CD4-positive, alpha-beta T cell (primary cell): ENCODE measurements at regions not wholly inside any gene's neighbourhood (a gene's known extent, or its start where the extent isn't known, plus 50 kb on each side); places are given as distances from the start of the nearest gene placed in this dataset.

Source experiments
- ATAC-seq: fragments of 200-7000 bp; cut with Tn5 transposase; one replicate; pipeline ENCODE4 v1.10.0; 2022; ENCODE audit warnings: mild to moderate bottlenecking; ENCODE audit not compliant: poor library complexity
- CTCF ChIA-PET: fragments of 350-600 bp; sonication (Branson Sonifier 250); formaldehyde crosslinking; loops from one replicate; lab custom pipeline; 2021; ENCODE audit warnings: antibody characterized with exemption, inconsistent platforms; lab: Charles Lee
- POLR2A ChIA-PET: fragments of 350-600 bp; sonication (Branson Sonifier 250); formaldehyde crosslinking; loops from one replicate; lab custom pipeline; 2021; ENCODE audit warnings: antibody characterized with exemption, inconsistent platforms; lab: Charles Lee
- DNase-seq, 14 experiments: peaks; one replicate each; pipeline ENCODE4 v3.0.0-alpha.2; 2013 to 2020; ENCODE audit warnings: mixed read lengths in 2 of 14
- H3K27ac ChIP-seq, 2 donors: one replicate each; pipeline versions ENCODE4 v1.5.1 to v1.7.0; 2013; ENCODE audit warnings: low read length in 2 of 2, low read depth in 1 of 2, mild to moderate bottlenecking in 1 of 2
- H3K27me3 ChIP-seq, 2 experiments: 1 replicate in 1 of 2; 2 replicates in 1 of 2; pipeline versions ENCODE4 v1.6.1 to v1.7.0; 2013; ENCODE audit warnings: low read length in 2 of 2, control low read depth in 1 of 2, mild to moderate bottlenecking in 1 of 2, moderate library complexity in 1 of 2; ENCODE audit not compliant: insufficient read depth in 2 of 2, control insufficient read depth in 1 of 2
- H3K36me3 ChIP-seq: one replicate; pipeline ENCODE4 v1.6.1; 2013; ENCODE audit warnings: low read length, control low read depth; ENCODE audit not compliant: insufficient read depth
- H3K4me1 ChIP-seq: one replicate; pipeline ENCODE4 v1.6.1; 2013; ENCODE audit warnings: low read length, control low read depth; ENCODE audit not compliant: insufficient read depth
- H3K4me3 ChIP-seq: one replicate; pipeline ENCODE4 v1.5.1; 2013; ENCODE audit warnings: mild to moderate bottlenecking, low read length, moderate library complexity
- H3K9me3 ChIP-seq, 2 experiments: 1 replicate in 1 of 2; 2 replicates in 1 of 2; pipeline versions ENCODE4 v1.6.1 to v1.7.0; 2013; ENCODE audit warnings: low read length in 2 of 2, mild to moderate bottlenecking in 2 of 2, control low read depth in 1 of 2, moderate library complexity in 1 of 2; ENCODE audit not compliant: control insufficient read depth in 1 of 2, insufficient read depth in 1 of 2
- H3K27ac Mint-ChIP-seq: one replicate; pipeline ENCODE4 v1.8.0; 2020; ENCODE audit warnings: mixed read lengths
- H3K27me3 Mint-ChIP-seq: one replicate; pipeline ENCODE4 v1.8.0; 2021; ENCODE audit warnings: mixed read lengths
- H3K36me3 Mint-ChIP-seq: one replicate; pipeline ENCODE4 v1.8.0; 2021; ENCODE audit warnings: low read depth, mixed read lengths
- H3K4me1 Mint-ChIP-seq: one replicate; pipeline ENCODE4 v1.8.0; 2021; ENCODE audit warnings: low read depth, mixed read lengths
- H3K4me3 Mint-ChIP-seq: one replicate; pipeline ENCODE4 v1.8.0; 2020; ENCODE audit warnings: mild to moderate bottlenecking, mixed read lengths
- H3K9me3 Mint-ChIP-seq: one replicate; pipeline ENCODE4 v1.8.0; 2020; ENCODE audit warnings: mixed read lengths
- intact Hi-C, 2 experiments: fragments of 100-400 bp; cut with DNase I in 1 of 2; cut with micrococcal nuclease in 1 of 2; formaldehyde crosslinking; loops; one replicate each; pipeline versions ENCODE4 v1.15.1 to v1.9.0; 2023 to 2025; cut with DNase I, micrococcal nuclease
- TF ChIP-seq, protein P1 (sequence below): fragments of 200-600 bp; IDR thresholded peaks from one replicate; pipeline ENCODE4 v1.8.0; 2022; ENCODE audit warnings: antibody characterized with exemption, mild to moderate bottlenecking

DNA sequence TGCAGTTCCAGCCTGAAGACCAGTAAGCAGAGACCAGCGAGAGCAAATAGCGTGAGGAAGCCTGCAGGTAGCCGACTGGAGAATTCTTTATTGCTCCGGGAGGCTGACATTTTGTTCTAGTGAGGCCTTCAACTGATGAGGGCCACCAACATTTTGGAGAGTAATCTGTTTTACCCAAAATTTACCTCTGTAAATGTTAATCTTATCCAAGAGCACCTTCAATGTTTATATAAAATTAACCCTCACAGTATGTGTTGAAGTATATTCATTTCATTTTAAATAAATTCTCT lies 546.4 kb upstream of the SLITRK5 start:
- intact Hi-C loops = no loop called here
- H3K4me3 Mint-ChIP-seq = no peak overlapping the region
- CTCF ChIA-PET = no interaction called here
- H3K4me1 Mint-ChIP-seq = no peaks in the 10 kb centered on the region
- H3K4me3 ChIP-seq = no peak overlapping the region
- no peak for DNase-seq
- no peaks in the 10 kb centered on the region for H3K9me3 Mint-ChIP-seq
- no peaks in the 10 kb centered on the region for H3K36me3 ChIP-seq
- TF ChIP-seq, protein P1, sequence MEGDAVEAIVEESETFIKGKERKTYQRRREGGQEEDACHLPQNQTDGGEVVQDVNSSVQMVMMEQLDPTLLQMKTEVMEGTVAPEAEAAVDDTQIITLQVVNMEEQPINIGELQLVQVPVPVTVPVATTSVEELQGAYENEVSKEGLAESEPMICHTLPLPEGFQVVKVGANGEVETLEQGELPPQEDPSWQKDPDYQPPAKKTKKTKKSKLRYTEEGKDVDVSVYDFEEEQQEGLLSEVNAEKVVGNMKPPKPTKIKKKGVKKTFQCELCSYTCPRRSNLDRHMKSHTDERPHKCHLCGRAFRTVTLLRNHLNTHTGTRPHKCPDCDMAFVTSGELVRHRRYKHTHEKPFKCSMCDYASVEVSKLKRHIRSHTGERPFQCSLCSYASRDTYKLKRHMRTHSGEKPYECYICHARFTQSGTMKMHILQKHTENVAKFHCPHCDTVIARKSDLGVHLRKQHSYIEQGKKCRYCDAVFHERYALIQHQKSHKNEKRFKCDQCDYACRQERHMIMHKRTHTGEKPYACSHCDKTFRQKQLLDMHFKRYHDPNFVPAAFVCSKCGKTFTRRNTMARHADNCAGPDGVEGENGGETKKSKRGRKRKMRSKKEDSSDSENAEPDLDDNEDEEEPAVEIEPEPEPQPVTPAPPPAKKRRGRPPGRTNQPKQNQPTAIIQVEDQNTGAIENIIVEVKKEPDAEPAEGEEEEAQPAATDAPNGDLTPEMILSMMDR = no peak
- H3K36me3 Mint-ChIP-seq = no peaks in the 10 kb centered on the region
- no peak overlapping the region for H3K27ac Mint-ChIP-seq
- peaks cover 0 to 4% of the 10 kb centered on the region in 2 experiments for H3K9me3 ChIP-seq
- H3K27me3 Mint-ChIP-seq = no peaks in the 10 kb centered on the region
- H3K27me3 ChIP-seq = no peaks in the 10 kb centered on the region
- ATAC-seq = no peak
- no peaks in the 10 kb centered on the region for H3K4me1 ChIP-seq
- no peak overlapping the region for H3K27ac ChIP-seq
- POLR2A ChIA-PET = no interaction called here

DNA sequence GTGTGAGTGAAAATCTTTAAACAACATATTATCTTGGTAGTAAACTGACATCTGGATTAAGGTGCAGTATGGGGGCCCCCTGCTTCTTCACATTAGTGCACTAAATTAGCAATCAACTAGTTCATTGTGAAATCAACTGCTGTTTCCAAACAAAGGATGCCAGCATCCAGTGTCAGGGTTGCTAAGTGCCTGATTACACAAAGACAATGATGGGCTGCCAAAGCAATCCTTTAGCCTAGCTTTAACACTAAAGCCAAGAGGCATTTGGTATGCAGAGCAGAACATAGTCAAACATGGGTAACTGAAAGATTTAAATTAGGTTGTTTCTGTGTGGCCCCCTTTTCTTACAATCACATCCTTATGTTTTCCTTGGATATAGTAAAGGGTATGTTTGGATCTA lies 543.1 kb upstream of the SLITRK5 start:
- Histone ChIP-seq H3K9me3 (peaks cover 0 to 4% of the 10 kb centered on the region in 2 experiments), H3K36me3 (no peaks in the 10 kb centered on the region), H3K27ac (no peak overlapping the region), H3K4me3 (no peak overlapping the region), H3K4me1 (no peaks in the 10 kb centered on the region), H3K27me3 (no peaks in the 10 kb centered on the region)
- Mint-ChIP-seq H3K4me1 (no peaks in the 10 kb centered on the region), H3K27ac (no peak overlapping the region), H3K9me3 (no peaks in the 10 kb centered on the region), H3K27me3 (no peaks in the 10 kb centered on the region), H3K36me3 (no peaks in the 10 kb centered on the region), H3K4me3 (no peak overlapping the region)
- no peak for DNase-seq
- TF ChIP-seq, protein P1 = no peak
- POLR2A ChIA-PET = no interaction called here
- CTCF ChIA-PET = no interaction called here
- intact Hi-C loops = no loop called here
- no peak for ATAC-seq

DNA sequence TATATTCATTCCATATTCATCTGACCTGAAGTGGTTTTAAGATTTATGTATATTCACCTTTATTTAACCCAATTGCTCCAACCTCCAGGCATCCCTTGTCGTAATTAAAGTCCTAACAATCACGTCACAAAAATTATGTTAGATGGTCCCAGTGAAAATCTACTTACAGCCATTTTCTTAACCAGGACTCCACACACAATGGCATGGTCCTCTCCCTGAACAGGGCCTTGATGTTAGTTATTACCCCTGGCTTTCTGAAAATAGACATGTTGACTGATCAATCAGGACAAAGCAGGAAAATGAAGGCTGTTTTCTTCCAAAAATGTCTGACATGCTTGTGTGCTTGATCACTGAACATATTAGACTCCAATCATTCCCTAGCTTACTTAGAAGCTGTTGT lies 542.7 kb upstream of the SLITRK5 start:
- H3K27ac Mint-ChIP-seq = no peak overlapping the region
- no peaks in the 10 kb centered on the region for H3K4me1 Mint-ChIP-seq

More for the DNA sequence above, 542.7 kb upstream of the SLITRK5 start:
- no peak overlapping the region for H3K4me3 ChIP-seq
- ChIA-PET CTCF (no interaction called here), POLR2A (no interaction called here)
- no peaks in the 10 kb centered on the region for H3K36me3 ChIP-seq
- Mint-ChIP-seq H3K27me3 (no peaks in the 10 kb centered on the region), H3K36me3 (no peaks in the 10 kb centered on the region), H3K4me3 (no peak overlapping the region), H3K9me3 (no peaks in the 10 kb centered on the region)
- ATAC-seq (no peak), DNase-seq (no peak)
- peaks cover 0 to 4% of the 10 kb centered on the region in 2 experiments for H3K9me3 ChIP-seq
- no peaks in the 10 kb centered on the region for H3K27me3 ChIP-seq
- H3K27ac ChIP-seq = no peak overlapping the region
- H3K4me1 ChIP-seq = no peaks in the 10 kb centered on the region
- TF ChIP-seq, protein P1 = no peak
- intact Hi-C loops = no loop called here
